ENCODE measurements at regions not wholly inside any gene's neighbourhood (a gene's known extent, or its start where the extent isn't known, plus 50 kb on each side); places are given as distances from the start of the nearest gene placed in this dataset.

GRCh38 chr2:128523457-128523856 lies 204.8 kb upstream of the HS6ST1 start:
- intact Hi-C loops (cut with micrococcal nuclease; ENCODE audit: unreplicated experiment) (loop anchor here (5.0 kb wide), 1 partner anchor 479 kb away; no protein-coding TSS in a partner anchor), in situ Hi-C loops (cut with HindIII; ENCODE audit: extremely low pct_ligation_motif_present, low pct_unique_long_range_greater_than_20kb) (no loop called here)
- ChIA-PET CTCF (ENCODE audit: low intra/inter-chr PET ratio, low total read pairs) (no interaction called here), POLR2A (no interaction called here)
- BruUV-seq (replicated peaks), result no TSS peak
- DNase-seq (ENCODE audit: low spot score) (no peak), ATAC-seq (no peak), FAIRE-seq (no peak)
- H3K27ac ChIP-seq (ENCODE audit: extremely low read length, insufficient read depth, low read length), result no peak overlapping the region
- H2AFZ ChIP-seq (ENCODE audit: low read length), result no peak overlapping the region
- H3K79me2 ChIP-seq (ENCODE audit: insufficient read depth, low read length), result no peaks in the 10 kb centered on the region
- no peak overlapping the region for H3K4me2 ChIP-seq (ENCODE audit: low read depth, low read length)
- WGBS (ENCODE audit: low lambda C conversion rate), result 6% methylated on average over 4 of the region's 4 CpGs
- H3K9me3 ChIP-seq (ENCODE audit: low read length), result no peaks in the 10 kb centered on the region
- TF ChIP-seq LRRFIP1 (CRISPR knock-in tag; conservative IDR thresholded peaks at IDR 0.05) (no peak), RFX5 (IDR thresholded peaks at IDR 0.05; ENCODE audit: low read depth, low read length) (no peak), ZNF230 (CRISPR knock-in tag; IDR thresholded peaks at IDR 0.05) (no peak), ZNF318 (CRISPR knock-in tag; IDR thresholded peaks at IDR 0.05) (no peak), HOXA7 (CRISPR knock-in tag; IDR thresholded peaks at IDR 0.05) (no peak)
- H3K4me1 ChIP-seq (ENCODE audit: insufficient read depth, low read length), result no peaks in the 10 kb centered on the region
- H3K36me3 ChIP-seq (replicated peaks in 1 of 2; ENCODE audit: control insufficient read depth in 1 of 2, insufficient read depth in 2 of 2, low read length in 2 of 2), result no peaks in the 10 kb centered on the region
- H3K4me3 ChIP-seq (replicated peaks in 1 of 3; ENCODE audit: insufficient read depth in 1 of 3, low read depth in 2 of 3, low read length in 3 of 3), result no peak overlapping the region
- H3K9ac ChIP-seq (ENCODE audit: insufficient read depth, low read depth, low read length), result no peak overlapping the region
- no peaks in the 10 kb centered on the region for H4K20me1 ChIP-seq (ENCODE audit: insufficient read depth, low read length)
- H3K27me3 ChIP-seq (ENCODE audit: control insufficient read depth in 1 of 2, insufficient read depth in 2 of 2, low read length in 2 of 2), result peaks cover 6 to 51% of the 10 kb centered on the region in 2 experiments; a peak in 4 of 5 replicates
